ENCODE measurements at regions not wholly inside any gene's neighbourhood (a gene's known extent, or its start where the extent isn't known, plus 50 kb on each side); places are given as distances from the start of the nearest gene placed in this dataset.

- TF ChIP-seq CTCF (IDR thresholded peaks at IDR 0.05) (no peak), EP300 (IDR thresholded peaks at IDR 0.05) (no peak)
Observed at GRCh38 chr15:79496838-79497237, 64.7 kb downstream of the MINAR1 start.
